Osteoblast (primary cell): ENCODE measurements at regions not wholly inside any gene's neighbourhood (a gene's known extent, or its start where the extent isn't known, plus 50 kb on each side); places are given as distances from the start of the nearest gene placed in this dataset.

ENCODE experiments used
- DNase-seq: peaks from one replicate; pipeline ENCODE4 v3.0.0; 2011; ENCODE audit warnings: low spot score, mixed read lengths; ENCODE audit not compliant: insufficient read length; ENCODE audit errors: missing footprints
- H2AFZ ChIP-seq: 2 replicates; pipeline ENCODE4 v1.6.0; 2011; ENCODE audit warnings: mild to moderate bottlenecking, low read length
- H3K27ac ChIP-seq: 2 replicates; pipeline ENCODE4 v1.5.1; 2011; ENCODE audit warnings: mild to moderate bottlenecking, low read depth, low read length, moderate library complexity
- H3K27me3 ChIP-seq: 2 replicates; pipeline ENCODE4 v1.6.0; 2012; ENCODE audit warnings: mild to moderate bottlenecking, control low read depth, inconsistent platforms, low read length, moderate library complexity; ENCODE audit not compliant: insufficient read depth
- H3K36me3 ChIP-seq: 2 replicates; pipeline ENCODE4 v1.5.1; 2011; ENCODE audit warnings: mild to moderate bottlenecking, low read length, control low read depth, moderate library complexity; ENCODE audit not compliant: insufficient read depth
- H3K4me1 ChIP-seq: 2 replicates; pipeline ENCODE4 v1.5.1; 2011; ENCODE audit warnings: mild to moderate bottlenecking, low read length, control low read depth, moderate library complexity; ENCODE audit not compliant: insufficient read depth
- H3K4me2 ChIP-seq: 2 replicates; pipeline ENCODE4 v1.6.0; 2011; ENCODE audit warnings: mild to moderate bottlenecking, low read length; ENCODE audit not compliant: insufficient read depth
- H3K4me3 ChIP-seq: fragments of 200-600 bp; sonication (generic); 3 replicates; pipeline ENCODE4 v1.5.1; 2012; ENCODE audit warnings: mild to moderate bottlenecking, low read length, inconsistent platforms; ENCODE audit not compliant: insufficient read depth
- H3K79me2 ChIP-seq: 2 replicates; pipeline ENCODE4 v1.6.0; 2012; ENCODE audit warnings: mild to moderate bottlenecking, low read length, control low read depth, inconsistent platforms; ENCODE audit not compliant: insufficient read depth
- H3K9me3 ChIP-seq: 2 replicates; pipeline ENCODE4 v1.5.1; 2011; ENCODE audit warnings: low read depth, low read length, control low read depth
- H4K20me1 ChIP-seq: 2 replicates; pipeline ENCODE4 v1.6.0; 2012; ENCODE audit warnings: mild to moderate bottlenecking, low read length, control low read depth; ENCODE audit not compliant: insufficient read depth
- CTCF ChIP-seq: IDR thresholded peaks from 2 replicates; pipeline ENCODE4 v1.5.1; 2011; ENCODE audit warnings: mild to moderate bottlenecking, low read depth, low read length, moderate library complexity; ENCODE audit errors: extremely low read depth

- Histone ChIP-seq H3K36me3 (no peaks in the 10 kb centered on the region), H3K4me3 (no peak overlapping the region), H2AFZ (no peak overlapping the region), H3K27ac (no peak overlapping the region), H4K20me1 (no peaks in the 10 kb centered on the region), H3K4me2 (no peak overlapping the region), H3K79me2 (no peaks in the 10 kb centered on the region), H3K9me3 (no peaks in the 10 kb centered on the region), H3K27me3 (no peaks in the 10 kb centered on the region), H3K4me1 (no peaks in the 10 kb centered on the region)
- no peak for DNase-seq
- no peak for TF ChIP-seq CTCF
Measured at GRCh38 chr18:68355637-68356036, 359.3 kb downstream of the TMX3 start.

- Histone ChIP-seq H3K4me3 (no peak overlapping the region), H3K27ac (no peak overlapping the region), H3K27me3 (no peaks in the 10 kb centered on the region), H3K79me2 (no peaks in the 10 kb centered on the region), H2AFZ (no peak overlapping the region), H3K9me3 (no peaks in the 10 kb centered on the region), H3K36me3 (no peaks in the 10 kb centered on the region), H3K4me1 (no peaks in the 10 kb centered on the region), H3K4me2 (no peak overlapping the region), H4K20me1 (no peaks in the 10 kb centered on the region)
- TF ChIP-seq CTCF, result no peak
- DNase-seq, result no peak
Measured at GRCh38 chr18:68354176-68354575, 360.7 kb downstream of the TMX3 start.

- Histone ChIP-seq H3K79me2 (no peaks in the 10 kb centered on the region), H3K27ac (no peak overlapping the region), H3K4me3 (no peak overlapping the region), H3K36me3 (no peaks in the 10 kb centered on the region), H4K20me1 (no peaks in the 10 kb centered on the region), H2AFZ (no peak overlapping the region), H3K4me2 (no peak overlapping the region), H3K9me3 (no peaks in the 10 kb centered on the region), H3K4me1 (no peaks in the 10 kb centered on the region), H3K27me3 (no peaks in the 10 kb centered on the region)
- TF ChIP-seq CTCF, result no peak
- DNase-seq, result no peak
Measured at GRCh38 chr18:68342039-68342659, 372.8 kb downstream of the TMX3 start.

- Histone ChIP-seq H3K4me3 (no peak overlapping the region), H3K36me3 (no peaks in the 10 kb centered on the region), H3K4me2 (no peak overlapping the region), H3K27ac (no peak overlapping the region), H2AFZ (no peak overlapping the region), H3K9me3 (no peaks in the 10 kb centered on the region), H3K4me1 (no peaks in the 10 kb centered on the region), H3K79me2 (no peaks in the 10 kb centered on the region), H4K20me1 (no peaks in the 10 kb centered on the region), H3K27me3 (no peaks in the 10 kb centered on the region)
- no peak for TF ChIP-seq CTCF
- DNase-seq, result no peak
Measured at GRCh38 chr18:68340606-68341005, 374.3 kb downstream of the TMX3 start.
